Ascending aorta (tissue), 2 donors: ENCODE measurements at regions not wholly inside any gene's neighbourhood (a gene's known extent, or its start where the extent isn't known, plus 50 kb on each side); places are given as distances from the start of the nearest gene placed in this dataset.

Experiments used
- DNase-seq, 2 donors: peaks; one replicate each; pipeline ENCODE4 v3.0.0-alpha.2; 2019; ENCODE audit warnings: low spot score in 2 of 2
- H3K27ac ChIP-seq, 2 donors: fragments of 200-600 bp; sonication (generic); one replicate each; pipeline ENCODE4 v1.5.1; 2016 to 2017; ENCODE audit warnings: mild to moderate bottlenecking in 1 of 2
- H3K27me3 ChIP-seq: fragments of 200-600 bp; sonication (generic); one replicate; pipeline ENCODE4 v1.5.1; 2017
- H3K36me3 ChIP-seq, 2 donors: fragments of 200-600 bp; sonication (generic); one replicate each; pipeline ENCODE4 v1.5.1; 2016
- H3K4me1 ChIP-seq, 2 donors: fragments of 200-600 bp; sonication (generic); one replicate each; pipeline ENCODE4 v1.5.1; 2016 to 2017; ENCODE audit warnings: mild to moderate bottlenecking in 1 of 2
- H3K4me3 ChIP-seq, 2 donors: fragments of 200-600 bp; sonication (generic); one replicate each; pipeline ENCODE4 v1.5.1; 2016 to 2017; ENCODE audit warnings: mild to moderate bottlenecking in 1 of 2
- H3K9me3 ChIP-seq, 2 donors: fragments of 200-600 bp; sonication (generic); one replicate each; pipeline ENCODE4 v1.5.1; 2016
- intact Hi-C: fragments of 100-400 bp; cut with DNase I; formaldehyde crosslinking; loops from one replicate; pipeline ENCODE4 v1.15.1; 2023
- TF ChIP-seq, protein P1 (sequence below), 3 experiments: fragments of 200-600 bp in 2 of 3; fragments of 450-650 bp in 1 of 3; sonication (generic) in 2 of 3; IDR thresholded peaks; one replicate each; pipeline ENCODE4 v1.5.1; 2016 to 2019; ENCODE audit warnings: antibody characterized with exemption in 3 of 3, mild to moderate bottlenecking in 1 of 3, moderate library complexity in 1 of 3

DNA sequence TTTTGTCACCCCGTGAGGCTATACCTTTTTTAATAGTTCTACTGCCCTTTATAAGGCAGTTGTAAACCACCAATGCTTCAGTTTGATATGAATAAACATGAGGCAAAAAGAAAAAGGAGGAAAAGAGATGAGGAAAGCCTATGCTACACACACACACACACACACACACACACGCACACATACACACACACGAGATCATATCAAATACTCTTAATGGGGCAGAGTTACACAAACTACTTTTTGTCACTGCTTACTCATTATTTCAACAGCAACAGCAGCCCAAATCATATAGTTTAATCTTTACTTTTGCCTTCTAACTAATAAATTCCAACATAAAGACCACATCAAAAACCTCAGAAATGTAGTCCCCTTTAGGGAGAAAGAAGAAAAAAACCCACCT, 116.8 kb upstream of the PAM start:
- Histone ChIP-seq H3K27me3 (no peaks in the 10 kb centered on the region), H3K27ac (peak overlapping the region; percentile 66 to 68), H3K9me3 (peaks cover 0 to 3% of the 10 kb centered on the region in 2 donors), H3K4me3 (no peak overlapping the region), H3K36me3 (no peaks in the 10 kb centered on the region), H3K4me1 (peaks cover 0 to 7% of the 10 kb centered on the region in 2 donors)
- TF ChIP-seq, protein P1, sequence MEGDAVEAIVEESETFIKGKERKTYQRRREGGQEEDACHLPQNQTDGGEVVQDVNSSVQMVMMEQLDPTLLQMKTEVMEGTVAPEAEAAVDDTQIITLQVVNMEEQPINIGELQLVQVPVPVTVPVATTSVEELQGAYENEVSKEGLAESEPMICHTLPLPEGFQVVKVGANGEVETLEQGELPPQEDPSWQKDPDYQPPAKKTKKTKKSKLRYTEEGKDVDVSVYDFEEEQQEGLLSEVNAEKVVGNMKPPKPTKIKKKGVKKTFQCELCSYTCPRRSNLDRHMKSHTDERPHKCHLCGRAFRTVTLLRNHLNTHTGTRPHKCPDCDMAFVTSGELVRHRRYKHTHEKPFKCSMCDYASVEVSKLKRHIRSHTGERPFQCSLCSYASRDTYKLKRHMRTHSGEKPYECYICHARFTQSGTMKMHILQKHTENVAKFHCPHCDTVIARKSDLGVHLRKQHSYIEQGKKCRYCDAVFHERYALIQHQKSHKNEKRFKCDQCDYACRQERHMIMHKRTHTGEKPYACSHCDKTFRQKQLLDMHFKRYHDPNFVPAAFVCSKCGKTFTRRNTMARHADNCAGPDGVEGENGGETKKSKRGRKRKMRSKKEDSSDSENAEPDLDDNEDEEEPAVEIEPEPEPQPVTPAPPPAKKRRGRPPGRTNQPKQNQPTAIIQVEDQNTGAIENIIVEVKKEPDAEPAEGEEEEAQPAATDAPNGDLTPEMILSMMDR (IDR thresholded peaks at IDR 0.05) = no peak
- DNase-seq = no peak
- intact Hi-C loops = no loop called here

DNA sequence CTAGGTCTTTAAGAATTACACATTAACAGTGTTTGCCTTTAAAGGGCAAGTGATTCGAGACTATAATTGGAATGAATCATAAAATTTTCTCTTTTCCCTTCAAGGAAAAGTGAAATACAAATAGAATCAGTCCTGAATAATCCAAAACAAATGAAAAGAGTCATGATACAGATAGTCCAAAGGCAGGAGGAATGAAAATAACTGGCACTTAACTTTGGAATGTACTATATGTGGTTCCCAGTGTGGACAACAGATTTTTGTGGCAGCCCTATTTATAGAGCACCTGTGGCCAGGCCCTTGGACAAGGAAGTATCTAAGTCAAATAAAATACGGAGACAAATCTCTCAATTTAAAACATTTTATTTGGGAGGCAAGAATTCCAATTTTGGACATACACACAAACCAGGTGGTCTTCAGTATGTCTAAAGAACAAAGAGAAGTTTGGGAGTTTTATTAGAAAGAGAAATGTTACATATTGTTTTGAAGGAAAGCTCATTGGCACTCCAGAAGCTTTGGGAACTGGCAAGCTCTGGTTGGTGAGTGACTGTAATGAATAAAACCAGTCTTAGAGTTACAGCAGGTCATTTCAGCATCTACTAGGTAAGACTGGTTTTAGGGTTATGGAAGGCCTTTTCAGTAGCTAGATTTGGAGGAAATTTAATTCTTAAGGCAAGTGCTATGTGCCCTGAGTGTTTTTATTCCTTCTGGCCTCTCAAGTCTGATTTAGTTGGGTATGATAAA, 116.0 kb upstream of the PAM start:
- H3K9me3 ChIP-seq = peaks cover 0 to 4% of the 10 kb centered on the region in 2 donors
- H3K4me3 ChIP-seq = no peak overlapping the region
- TF ChIP-seq, protein P1 (IDR thresholded peaks at IDR 0.05) = no peak
- H3K27me3 ChIP-seq = no peaks in the 10 kb centered on the region
- H3K36me3 ChIP-seq = no peaks in the 10 kb centered on the region
- DNase-seq = no peak
- peaks cover 0 to 7% of the 10 kb centered on the region in 2 donors for H3K4me1 ChIP-seq
- H3K27ac ChIP-seq = peak overlapping the region; percentile 66 to 68
- intact Hi-C loops = no loop called here

DNA sequence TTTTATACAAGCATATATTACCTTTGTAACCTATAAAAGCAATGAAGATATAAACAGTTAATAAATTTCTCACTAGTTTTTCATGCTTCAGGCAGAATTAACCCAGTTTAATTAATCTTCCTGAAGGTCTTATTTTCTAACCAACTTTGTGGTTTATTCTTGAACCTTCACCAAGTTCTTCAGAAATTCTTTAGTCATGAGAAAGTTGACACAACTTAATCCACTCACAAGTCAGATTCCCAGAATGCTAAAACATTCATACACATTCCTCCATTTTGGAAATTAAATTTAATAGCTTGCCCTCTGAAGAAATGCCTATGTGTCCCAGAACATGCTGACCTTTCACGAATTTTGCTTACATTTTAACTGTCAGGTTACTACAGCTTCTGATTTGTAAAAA, 105.4 kb upstream of the PAM start:
- DNase-seq = no peak
- Histone ChIP-seq H3K4me1 (no peaks in the 10 kb centered on the region), H3K27me3 (no peaks in the 10 kb centered on the region), H3K4me3 (no peak overlapping the region), H3K9me3 (peaks cover 0 to 4% of the 10 kb centered on the region in 2 donors), H3K36me3 (no peaks in the 10 kb centered on the region), H3K27ac (no peak overlapping the region)
- intact Hi-C loops = no loop called here
- TF ChIP-seq, protein P1 (IDR thresholded peaks at IDR 0.05) = no peak

DNA sequence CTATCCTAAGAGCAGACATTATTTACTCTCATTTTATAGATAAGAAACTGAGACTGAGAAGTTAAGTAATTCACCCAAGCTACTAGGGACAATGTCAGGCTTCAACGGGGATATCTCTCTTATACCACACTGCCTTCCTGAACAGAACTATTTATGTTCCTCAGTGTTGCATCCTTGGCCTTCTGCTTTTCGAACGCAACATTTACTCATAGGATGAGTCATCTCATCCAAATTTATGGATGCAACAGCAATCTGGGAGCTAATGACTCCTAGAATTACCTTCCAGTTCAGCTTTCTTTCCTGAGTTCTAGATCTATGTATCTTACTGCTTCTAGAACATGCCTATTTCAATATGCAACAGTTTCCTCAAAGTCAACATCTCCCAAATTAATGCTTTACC, 103.6 kb upstream of the PAM start:
- no peaks in the 10 kb centered on the region for H3K27me3 ChIP-seq
- H3K4me1 ChIP-seq = no peaks in the 10 kb centered on the region
- intact Hi-C loops = no loop called here
- TF ChIP-seq, protein P1 (IDR thresholded peaks at IDR 0.05) = no peak
- H3K9me3 ChIP-seq = peaks cover 0 to 4% of the 10 kb centered on the region in 2 donors
- no peak for DNase-seq
- no peak overlapping the region for H3K4me3 ChIP-seq
- no peaks in the 10 kb centered on the region for H3K36me3 ChIP-seq
- H3K27ac ChIP-seq = no peak overlapping the region

DNA sequence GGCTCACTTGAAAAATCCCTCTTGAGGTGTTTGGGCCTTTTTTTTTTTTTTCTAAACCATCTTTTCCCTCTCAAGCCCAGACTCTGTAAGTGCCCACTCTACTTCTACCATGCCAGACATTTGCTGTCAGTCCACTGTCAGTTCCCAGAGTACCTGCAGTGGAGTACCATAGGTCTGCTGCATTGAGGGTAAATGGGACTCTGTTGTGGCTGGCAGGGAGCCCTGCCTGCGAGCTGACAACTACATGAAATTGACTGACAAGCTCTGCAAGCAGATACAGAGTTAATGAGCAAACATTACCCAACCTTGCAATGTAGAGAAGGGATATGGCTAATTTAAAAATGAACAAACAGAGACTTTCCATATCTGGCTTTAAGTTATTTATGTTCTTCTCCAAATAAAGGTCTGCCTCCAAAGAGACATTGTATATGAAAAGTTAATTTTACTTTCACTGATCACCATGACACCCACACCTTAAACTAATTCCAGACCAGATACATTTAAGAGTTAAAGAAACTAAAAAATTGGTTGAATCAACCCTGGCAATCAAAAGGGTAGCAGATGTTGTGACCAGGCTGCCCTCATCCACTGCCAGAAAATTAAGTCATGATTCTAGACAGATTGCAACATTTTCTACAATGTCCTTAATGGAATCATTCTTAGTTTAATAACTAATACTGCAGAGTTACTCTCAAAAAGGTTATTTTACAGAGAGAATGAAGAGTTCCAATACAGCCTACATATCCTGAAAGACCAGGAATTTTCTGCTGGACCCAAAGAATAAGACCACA, 100.4 kb upstream of the PAM start:
- Histone ChIP-seq H3K36me3 (no peaks in the 10 kb centered on the region), H3K27me3 (no peaks in the 10 kb centered on the region), H3K27ac (no peak overlapping the region), H3K4me3 (no peak overlapping the region), H3K4me1 (no peaks in the 10 kb centered on the region), H3K9me3 (no peaks in the 10 kb centered on the region)
- TF ChIP-seq, protein P1 (IDR thresholded peaks at IDR 0.05) = no peak
- DNase-seq = no peak
- intact Hi-C loops = no loop called here
